Fibroblast of lung (primary cell): ENCODE measurements at regions not wholly inside any gene's neighbourhood (a gene's known extent, or its start where the extent isn't known, plus 50 kb on each side); places are given as distances from the start of the nearest gene placed in this dataset.

Experiments
- EZH2 ChIP-seq: IDR thresholded peaks from 2 replicates; pipeline ENCODE4 v1.5.1; 2012; ENCODE audit warnings: low read length, control low read depth, mild to moderate bottlenecking; ENCODE audit errors: missing control alignments
- TF ChIP-seq, protein P1 (sequence below), 2 donors: IDR thresholded peaks in 1 of 2; conservative IDR thresholded peaks in 1 of 2; 1 replicate in 1 of 2; 2 replicates in 1 of 2; pipeline ENCODE4 v1.5.1; 2011 to 2012; ENCODE audit warnings: low read length in 2 of 2, control low read depth in 1 of 2, inconsistent platforms in 1 of 2, low read depth in 1 of 2, mild to moderate bottlenecking in 1 of 2

DNA sequence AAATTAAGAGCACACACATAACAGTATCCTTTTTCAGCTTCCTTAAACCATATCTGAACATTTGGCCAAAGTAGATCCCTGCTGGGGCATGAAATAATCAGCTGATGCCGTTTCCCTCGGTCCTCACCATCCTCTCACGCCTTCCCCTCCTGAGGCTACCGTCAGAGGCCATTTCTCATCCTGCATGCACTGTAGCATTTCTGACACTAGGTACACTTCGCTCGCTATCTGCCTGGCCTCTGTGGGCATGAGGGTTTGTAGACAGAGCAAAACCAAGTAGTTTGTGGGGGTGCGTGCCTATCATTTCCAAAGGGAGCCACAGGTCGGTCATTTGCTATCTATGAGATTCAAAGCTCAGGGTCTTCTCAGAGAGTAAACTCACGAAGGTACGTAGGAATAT, 131.9 kb downstream of the BOD1 start:
- TF ChIP-seq, protein P1, sequence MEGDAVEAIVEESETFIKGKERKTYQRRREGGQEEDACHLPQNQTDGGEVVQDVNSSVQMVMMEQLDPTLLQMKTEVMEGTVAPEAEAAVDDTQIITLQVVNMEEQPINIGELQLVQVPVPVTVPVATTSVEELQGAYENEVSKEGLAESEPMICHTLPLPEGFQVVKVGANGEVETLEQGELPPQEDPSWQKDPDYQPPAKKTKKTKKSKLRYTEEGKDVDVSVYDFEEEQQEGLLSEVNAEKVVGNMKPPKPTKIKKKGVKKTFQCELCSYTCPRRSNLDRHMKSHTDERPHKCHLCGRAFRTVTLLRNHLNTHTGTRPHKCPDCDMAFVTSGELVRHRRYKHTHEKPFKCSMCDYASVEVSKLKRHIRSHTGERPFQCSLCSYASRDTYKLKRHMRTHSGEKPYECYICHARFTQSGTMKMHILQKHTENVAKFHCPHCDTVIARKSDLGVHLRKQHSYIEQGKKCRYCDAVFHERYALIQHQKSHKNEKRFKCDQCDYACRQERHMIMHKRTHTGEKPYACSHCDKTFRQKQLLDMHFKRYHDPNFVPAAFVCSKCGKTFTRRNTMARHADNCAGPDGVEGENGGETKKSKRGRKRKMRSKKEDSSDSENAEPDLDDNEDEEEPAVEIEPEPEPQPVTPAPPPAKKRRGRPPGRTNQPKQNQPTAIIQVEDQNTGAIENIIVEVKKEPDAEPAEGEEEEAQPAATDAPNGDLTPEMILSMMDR (conservative IDR thresholded peaks at IDR 0.05 in 1 of 2, IDR thresholded peaks at IDR 0.05 in 1 of 2; ENCODE audit: low read depth in 1 of 2, low read length in 2 of 2), result no peak
- no peak for TF ChIP-seq EZH2
